Natural killer cell (primary cell): ENCODE measurements at regions not wholly inside any gene's neighbourhood (a gene's known extent, or its start where the extent isn't known, plus 50 kb on each side); places are given as distances from the start of the nearest gene placed in this dataset.

Source experiments
- ATAC-seq, 3 donors: fragments of 150-1000 bp in 2 of 3; fragments of 200-7000 bp in 1 of 3; cut with Tn5 transposase; 1 replicate in 1 of 3; 2 replicates in 2 of 3; pipeline ENCODE4 v1.10.0; 2021; ENCODE audit warnings: mild to moderate bottlenecking in 2 of 3, moderate library complexity in 2 of 3
- DNase-seq, 2 donors: peaks; one replicate each; pipeline versions ENCODE4 v3.0.0 to v3.0.0-alpha.2; 2013 to 2021; ENCODE audit warnings: mixed read lengths in 1 of 2
- H3K27ac ChIP-seq: one replicate; pipeline ENCODE4 v1.5.1; 2013; ENCODE audit warnings: mild to moderate bottlenecking, low read length
- H3K27me3 ChIP-seq: one replicate; pipeline ENCODE4 v1.6.1; 2013; ENCODE audit warnings: low read length; ENCODE audit not compliant: control insufficient read depth, insufficient read depth
- H3K36me3 ChIP-seq: one replicate; pipeline ENCODE4 v1.6.1; 2013; ENCODE audit warnings: low read length; ENCODE audit not compliant: control insufficient read depth, insufficient read depth
- H3K4me1 ChIP-seq: one replicate; pipeline ENCODE4 v1.6.1; 2013; ENCODE audit warnings: low read length; ENCODE audit not compliant: control insufficient read depth, insufficient read depth
- H3K4me3 ChIP-seq: one replicate; pipeline ENCODE4 v1.5.1; 2013; ENCODE audit warnings: low read length
- H3K9me3 ChIP-seq: one replicate; pipeline ENCODE4 v1.6.1; 2013; ENCODE audit warnings: low read length; ENCODE audit not compliant: control insufficient read depth, insufficient read depth
- H3K27ac Mint-ChIP-seq, 2 donors: one replicate each; pipeline ENCODE4 v1.8.0; 2022; ENCODE audit warnings: mild to moderate bottlenecking in 2 of 2, mixed read lengths in 2 of 2, moderate library complexity in 1 of 2
- H3K27me3 Mint-ChIP-seq, 2 donors: one replicate each; pipeline ENCODE4 v1.8.0; 2022; ENCODE audit warnings: low read depth in 2 of 2, mixed read lengths in 2 of 2
- H3K36me3 Mint-ChIP-seq: one replicate; pipeline ENCODE4 v1.8.0; 2022; ENCODE audit warnings: mixed read lengths
- H3K4me1 Mint-ChIP-seq, 2 donors: one replicate each; pipeline ENCODE4 v1.8.0; 2022; ENCODE audit warnings: mixed read lengths in 2 of 2
- H3K4me3 Mint-ChIP-seq: one replicate; pipeline ENCODE4 v1.8.0; 2022; ENCODE audit warnings: mild to moderate bottlenecking, moderate library complexity, mixed read lengths
- H3K9me3 Mint-ChIP-seq, 2 donors: one replicate each; pipeline ENCODE4 v1.8.0; 2022; ENCODE audit warnings: mixed read lengths in 2 of 2
- CTCF ChIP-seq: fragments of 200-600 bp; IDR thresholded peaks from one replicate; pipeline ENCODE4 v1.8.0; 2022; ENCODE audit warnings: antibody characterized with exemption
- intact Hi-C: fragments of 100-400 bp; cut with micrococcal nuclease; formaldehyde crosslinking; loops from one replicate; pipeline ENCODE4 v1.14.2; 2022

- Histone ChIP-seq H3K27me3 (no peaks in the 10 kb centered on the region), H3K36me3 (no peaks in the 10 kb centered on the region), H3K9me3 (no peaks in the 10 kb centered on the region), H3K4me3 (no peak overlapping the region), H3K4me1 (no peaks in the 10 kb centered on the region), H3K27ac (no peak overlapping the region)
- no peak for TF ChIP-seq CTCF
- peaks cover 2 to 23% of the 10 kb centered on the region in 2 donors for H3K9me3 Mint-ChIP-seq
- H3K27me3 Mint-ChIP-seq: no peaks in the 10 kb centered on the region
- intact Hi-C loops: no loop called here
- no peak overlapping the region for H3K4me3 Mint-ChIP-seq
- ATAC-seq (no peak), DNase-seq (no peak)
- H3K27ac Mint-ChIP-seq: no peak overlapping the region
- H3K4me1 Mint-ChIP-seq: no peaks in the 10 kb centered on the region
- H3K36me3 Mint-ChIP-seq: no peaks in the 10 kb centered on the region
These were observed 307.1 kb upstream of the CPXCR1 start for GRCh38 chrX:88439935-88440334.
